Neural progenitor cell (in vitro differentiated cells): ENCODE measurements at regions not wholly inside any gene's neighbourhood (a gene's known extent, or its start where the extent isn't known, plus 50 kb on each side); places are given as distances from the start of the nearest gene placed in this dataset.

Source experiments
- CTCF ChIP-seq: fragments of 200-600 bp; sonication (generic); IDR thresholded peaks from 2 replicates; pipeline ENCODE4 v1.5.1; 2017; ENCODE audit warnings: antibody characterized with exemption, mild to moderate bottlenecking
- EZH2 ChIP-seq: fragments of 200-600 bp; sonication (generic); IDR thresholded peaks from 2 replicates; pipeline ENCODE4 v1.6.1; 2017; ENCODE audit warnings: antibody characterized with exemption, mild to moderate bottlenecking, moderate library complexity
- EZH2phosphoT487 ChIP-seq: fragments of 200-600 bp; sonication (generic); IDR thresholded peaks from 2 replicates; pipeline ENCODE4 v1.6.1; 2017; ENCODE audit warnings: antibody characterized with exemption

- TF ChIP-seq CTCF: no peak
- TF ChIP-seq EZH2: no peak
- no peak for TF ChIP-seq EZH2phosphoT487
Measured at GRCh38 chr16:63982110-63982509, 1139.8 kb downstream of the CDH11 start.
